ENCODE measurements at regions not wholly inside any gene's neighbourhood (a gene's known extent, or its start where the extent isn't known, plus 50 kb on each side); places are given as distances from the start of the nearest gene placed in this dataset.

DNA sequence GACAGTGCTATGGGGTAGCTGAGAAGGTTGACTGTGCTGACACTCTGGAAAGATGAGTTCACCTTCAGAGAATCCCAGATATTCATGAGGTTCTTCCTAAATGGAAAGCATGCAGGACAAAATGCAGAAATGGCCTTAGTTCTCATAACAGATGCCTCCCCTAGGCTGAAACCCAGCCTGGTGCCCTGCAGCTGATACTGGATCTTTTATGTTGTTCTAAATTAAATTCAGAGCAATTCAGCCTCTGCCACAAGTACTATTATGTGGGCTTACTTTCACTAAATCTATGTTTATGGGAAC lies 172.0 kb upstream of the SERPINE2 start:
- H3K36me3 ChIP-seq (replicated peaks in 1 of 2; ENCODE audit: insufficient read depth in 1 of 2, low read depth in 2 of 2): no peaks in the 10 kb centered on the region
- H3K27me3 ChIP-seq: no peaks in the 10 kb centered on the region
- H3K4me3 ChIP-seq: no peak overlapping the region
- no peaks in the 10 kb centered on the region for H3K4me1 ChIP-seq
- TF ChIP-seq POLR2A (IDR thresholded peaks at IDR 0.05) (no peak), CTCF (IDR thresholded peaks at IDR 0.05) (no peak)
- DNase-seq: no peak
- intact Hi-C loops (cut with DNase I): no loop called here
- H3K27ac ChIP-seq: no peak overlapping the region
- no peak for ATAC-seq
- H3K9me3 ChIP-seq: no peaks in the 10 kb centered on the region

GRCh38 chr2:224210286-224211180 lies 171.4 kb upstream of the SERPINE2 start:
- 69 to 76% methylated on average over 6 of the region's 6 CpGs for WGBS, 2 donors
- DNase-seq (no peak), ATAC-seq (no peak)
- Histone ChIP-seq H3K36me3 (replicated peaks in 1 of 2; ENCODE audit: insufficient read depth in 1 of 2, low read depth in 2 of 2) (no peaks in the 10 kb centered on the region), H3K27me3 (no peaks in the 10 kb centered on the region), H3K4me3 (no peak overlapping the region), H3K4me1 (no peaks in the 10 kb centered on the region), H3K9me3 (no peaks in the 10 kb centered on the region), H3K27ac (no peak overlapping the region)
- no peak for TF ChIP-seq CTCF (IDR thresholded peaks at IDR 0.05)
- no peak for TF ChIP-seq POLR2A (IDR thresholded peaks at IDR 0.05)
- intact Hi-C loops (cut with DNase I): no loop called here

- H3K4me1 ChIP-seq: no peaks in the 10 kb centered on the region
- TF ChIP-seq CTCF (IDR thresholded peaks at IDR 0.05) (no peak), POLR2A (IDR thresholded peaks at IDR 0.05) (no peak)
- H3K27me3 ChIP-seq: no peaks in the 10 kb centered on the region
- no peak overlapping the region for H3K27ac ChIP-seq
- no peak overlapping the region for H3K4me3 ChIP-seq
- intact Hi-C loops (cut with DNase I): no loop called here
- H3K36me3 ChIP-seq (replicated peaks in 1 of 2; ENCODE audit: insufficient read depth in 1 of 2, low read depth in 2 of 2): no peaks in the 10 kb centered on the region
- H3K9me3 ChIP-seq: no peaks in the 10 kb centered on the region
- ATAC-seq (no peak), DNase-seq (no peak)
- 65 to 73% methylated on average over 9 of the region's 9 CpGs for WGBS, 2 donors
These were observed 170.6 kb upstream of the SERPINE2 start for GRCh38 chr2:224209555-224210285.

DNA sequence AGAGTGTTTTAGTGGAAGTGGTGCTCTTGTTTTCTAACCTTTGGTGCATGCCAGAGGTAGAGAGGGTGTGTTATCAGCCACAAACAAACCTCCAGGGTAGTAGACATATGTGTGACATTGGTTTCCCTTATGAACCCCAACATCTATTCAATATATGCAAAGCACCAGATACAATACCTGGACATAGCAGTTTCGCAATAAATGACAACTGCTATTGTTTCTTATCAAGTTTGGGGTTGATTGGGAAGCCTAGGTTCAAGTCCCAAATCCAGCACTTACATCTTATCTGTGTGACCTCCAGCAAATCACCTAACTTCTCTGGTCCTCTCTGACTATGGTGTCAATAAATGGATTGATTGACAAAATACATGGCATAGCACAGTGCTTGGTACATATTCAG lies 169.4 kb upstream of the SERPINE2 start:
- no peak overlapping the region for H3K27ac ChIP-seq
- TF ChIP-seq CTCF (IDR thresholded peaks at IDR 0.05): no peak
- TF ChIP-seq POLR2A (IDR thresholded peaks at IDR 0.05): no peak
- ATAC-seq: no peak
- no peaks in the 10 kb centered on the region for H3K9me3 ChIP-seq
- WGBS, 2 donors: 73 to 93% methylated on average over 1 of the region's 1 CpG
- intact Hi-C loops (cut with DNase I): no loop called here
- no peaks in the 10 kb centered on the region for H3K36me3 ChIP-seq (replicated peaks in 1 of 2; ENCODE audit: insufficient read depth in 1 of 2, low read depth in 2 of 2)
- no peaks in the 10 kb centered on the region for H3K27me3 ChIP-seq
- DNase-seq: no peak
- no peak overlapping the region for H3K4me3 ChIP-seq
- no peaks in the 10 kb centered on the region for H3K4me1 ChIP-seq
